AG10803 (cell line): ENCODE measurements at regions not wholly inside any gene's neighbourhood (a gene's known extent, or its start where the extent isn't known, plus 50 kb on each side); places are given as distances from the start of the nearest gene placed in this dataset.

Experiments used
- DNase-seq: peaks from one replicate; pipeline ENCODE4 v3.0.0; 2010; ENCODE audit warnings: low read depth
- H3K4me3 ChIP-seq: 2 replicates; pipeline ENCODE4 v1.5.1; 2011; ENCODE audit warnings: mild to moderate bottlenecking, low read length, control low read depth
- CTCF ChIP-seq: conservative IDR thresholded peaks from 2 replicates; pipeline ENCODE4 v1.5.1; 2011; ENCODE audit warnings: mild to moderate bottlenecking, low read length, control low read depth, inconsistent platforms

DNA sequence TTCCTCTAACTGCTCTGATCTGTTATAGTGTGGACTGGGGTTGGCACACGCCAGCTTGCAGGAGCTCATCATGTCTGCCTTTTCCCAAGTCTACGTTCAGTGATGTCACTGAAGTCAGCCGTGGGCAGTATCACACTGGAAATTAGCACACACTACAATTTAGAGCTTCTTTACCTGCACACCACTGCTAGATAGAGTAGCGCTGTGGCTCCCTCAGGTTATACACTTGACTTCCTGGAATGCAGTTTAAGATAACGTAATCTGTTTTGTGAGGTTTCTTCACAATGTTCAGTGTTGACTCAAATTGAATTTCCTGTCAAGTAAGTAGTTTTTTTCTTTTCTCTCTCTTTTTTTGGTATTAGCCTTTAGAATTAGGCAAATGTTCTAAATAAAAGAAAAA lies 487.2 kb downstream of the DCDC2C start:
- no peak for TF ChIP-seq CTCF
- no peak for DNase-seq

GRCh38 chr2:4192119-4192518 lies 488.7 kb downstream of the DCDC2C start:
- no peak for TF ChIP-seq CTCF
- H3K4me3 ChIP-seq: no peak overlapping the region
- DNase-seq: no peak

More for the DNA sequence above, 487.2 kb downstream of the DCDC2C start:
- no peak overlapping the region for H3K4me3 ChIP-seq

- TF ChIP-seq CTCF: no peak
- no peak for DNase-seq
Measured at GRCh38 chr2:4214444-4215205, 511.2 kb downstream of the DCDC2C start.

DNA sequence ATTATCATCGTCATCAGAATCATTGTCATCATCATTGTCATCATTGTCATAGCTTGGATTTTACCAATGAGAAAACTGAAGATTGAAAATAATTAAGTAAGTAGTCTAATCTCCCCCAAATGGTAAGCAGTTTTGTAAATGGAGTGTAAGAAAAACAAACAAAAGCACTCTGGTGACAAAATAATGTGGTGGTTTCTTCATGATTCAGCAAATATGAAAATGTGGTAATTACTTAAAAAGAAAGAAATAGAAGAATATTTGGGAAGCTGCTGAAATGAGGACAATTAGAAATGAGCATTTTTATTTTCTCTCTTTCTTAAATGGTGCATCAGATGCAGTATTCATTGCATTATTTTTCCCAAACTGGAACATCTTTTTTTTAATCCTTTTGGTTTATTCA lies 514.4 kb downstream of the DCDC2C start:
- DNase-seq: no peak
- H3K4me3 ChIP-seq: no peak overlapping the region
- TF ChIP-seq CTCF: no peak

More at GRCh38 chr2:4214444-4215205, 511.2 kb downstream of the DCDC2C start:
- no peak overlapping the region for H3K4me3 ChIP-seq

DNA sequence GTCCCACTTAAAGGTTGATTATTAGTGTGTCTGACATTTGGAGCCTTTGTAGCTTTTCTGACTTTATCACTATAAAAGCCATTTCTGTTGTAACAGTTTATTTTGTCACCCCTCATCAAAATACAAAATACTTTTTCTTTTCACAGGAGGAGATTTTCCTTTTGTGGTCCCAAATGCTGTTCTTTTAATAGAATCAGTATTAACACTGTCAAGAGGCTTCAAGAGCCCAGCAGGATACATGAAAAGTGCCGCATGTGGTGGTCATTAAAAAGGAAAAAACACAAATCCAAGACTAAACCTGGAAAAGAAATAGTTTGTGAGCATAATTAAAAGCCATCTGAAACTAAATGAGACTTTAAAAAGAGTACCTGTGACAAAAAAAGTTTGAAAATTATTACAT lies 515.7 kb downstream of the DCDC2C start:
- no peak for TF ChIP-seq CTCF
- DNase-seq: no peak

GRCh38 chr2:4219571-4219970 lies 516.2 kb downstream of the DCDC2C start:
- H3K4me3 ChIP-seq: no peak overlapping the region
- TF ChIP-seq CTCF: no peak
- no peak for DNase-seq

More for the DNA sequence above, 515.7 kb downstream of the DCDC2C start:
- H3K4me3 ChIP-seq: no peak overlapping the region

GRCh38 chr2:4221434-4221833 lies 518.1 kb downstream of the DCDC2C start:
- TF ChIP-seq CTCF: no peak

More at GRCh38 chr2:4221434-4221833, 518.1 kb downstream of the DCDC2C start:
- DNase-seq: no peak
- no peak overlapping the region for H3K4me3 ChIP-seq
